GM12873 (cell line): ENCODE measurements at regions not wholly inside any gene's neighbourhood (a gene's known extent, or its start where the extent isn't known, plus 50 kb on each side); places are given as distances from the start of the nearest gene placed in this dataset.

Experiments used
- CTCF ChIP-seq: IDR thresholded peaks from 2 replicates; pipeline ENCODE4 v1.5.1; 2012; ENCODE audit warnings: low read depth, mild to moderate bottlenecking, moderate library complexity, low read length, control low read depth; ENCODE audit not compliant: insufficient read depth; ENCODE audit errors: missing control alignments

DNA sequence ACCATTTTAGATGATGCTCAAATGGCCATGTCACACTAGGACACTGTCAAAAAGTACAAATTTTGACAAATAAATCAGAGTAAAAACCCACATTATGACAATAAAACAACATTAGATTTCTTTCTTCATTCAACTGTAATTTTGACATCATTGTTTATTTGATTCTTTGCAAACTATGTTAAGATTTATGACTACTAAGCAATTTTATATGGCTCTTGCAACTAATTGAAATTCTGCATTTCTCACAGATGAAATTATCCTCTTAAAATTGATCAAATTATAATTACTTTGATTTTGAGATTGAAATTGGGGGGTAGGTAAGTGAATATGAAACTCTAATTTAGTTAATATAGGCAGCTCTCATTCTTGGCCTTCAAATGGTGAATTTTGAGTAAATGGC, 59.8 kb downstream of the ATOH1 start:
- TF ChIP-seq CTCF = no peak

DNA sequence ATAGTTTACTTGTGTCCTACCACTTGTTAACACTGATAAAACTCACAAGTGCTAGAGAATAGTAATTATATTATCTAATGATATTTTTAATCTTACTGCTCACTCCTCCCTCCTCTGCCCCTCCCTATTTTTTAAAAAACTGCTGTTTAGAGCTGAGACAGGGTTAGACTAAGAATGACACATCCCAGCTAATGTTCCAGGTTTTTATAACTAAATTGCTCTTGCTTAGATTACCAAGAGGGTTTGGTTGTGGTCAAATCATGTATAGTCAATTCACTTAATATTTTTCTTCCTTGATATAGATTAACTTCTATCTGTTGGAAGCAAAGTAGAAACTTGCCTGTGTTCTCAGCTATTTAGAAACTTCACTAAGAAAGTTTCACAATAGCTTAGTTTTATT, 60.2 kb downstream of the ATOH1 start:
- no peak for TF ChIP-seq CTCF

DNA sequence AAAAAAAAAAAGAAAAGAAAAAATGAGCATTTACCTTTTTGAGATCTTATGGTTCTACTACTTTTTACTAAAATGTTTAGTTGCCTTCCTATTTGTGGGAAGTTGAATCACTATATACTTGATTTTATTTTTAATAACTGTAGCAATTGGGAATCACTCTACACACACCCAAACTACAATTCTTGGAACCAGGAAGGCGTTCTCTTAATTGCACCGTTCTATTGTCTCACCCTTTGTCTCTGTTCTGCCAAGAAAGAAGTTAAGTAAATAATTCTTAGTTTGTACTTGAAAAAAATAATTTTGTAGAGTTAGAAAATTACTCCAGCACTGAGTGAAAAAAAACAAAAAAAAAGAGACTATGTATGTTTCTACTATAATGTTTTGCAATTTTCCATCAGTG, 62.7 kb downstream of the ATOH1 start:
- TF ChIP-seq CTCF = no peak

DNA sequence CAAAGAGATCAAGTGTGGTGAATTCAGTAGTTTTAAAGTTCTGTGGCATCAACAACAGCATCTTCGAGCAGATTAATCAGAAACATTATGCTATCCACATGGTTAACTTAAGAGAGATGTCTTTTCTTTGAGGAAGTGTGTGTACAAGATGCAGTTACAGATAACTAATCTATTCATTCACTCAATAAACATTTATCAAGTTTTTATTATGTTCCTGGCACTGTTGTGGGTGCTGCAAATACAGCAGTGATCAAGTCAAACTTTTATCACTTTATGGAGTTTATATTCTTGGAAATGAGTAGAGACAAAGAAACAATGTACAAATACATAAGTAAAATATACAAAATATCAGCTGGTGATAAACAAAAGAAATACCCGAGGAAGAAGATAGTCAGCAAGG, 66.4 kb downstream of the ATOH1 start:
- no peak for TF ChIP-seq CTCF

DNA sequence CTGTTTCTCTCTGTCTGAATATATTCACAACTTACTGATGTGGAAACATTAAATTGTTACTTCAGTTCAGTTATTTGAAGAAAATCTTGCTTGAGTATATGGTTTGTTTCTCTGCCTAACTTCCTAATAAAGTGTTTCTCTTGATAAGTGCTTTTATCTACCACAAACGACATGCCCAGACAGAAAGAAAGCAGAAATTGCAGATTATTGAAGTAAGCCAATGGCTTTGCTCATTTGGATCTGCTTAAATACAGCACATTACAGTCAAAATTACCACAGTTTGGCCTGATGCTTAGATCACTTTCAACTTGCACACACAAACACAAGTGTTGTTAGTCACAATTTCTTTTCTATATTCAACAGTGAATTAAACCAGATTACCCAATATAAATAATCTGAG, 68.0 kb downstream of the ATOH1 start:
- no peak for TF ChIP-seq CTCF

DNA sequence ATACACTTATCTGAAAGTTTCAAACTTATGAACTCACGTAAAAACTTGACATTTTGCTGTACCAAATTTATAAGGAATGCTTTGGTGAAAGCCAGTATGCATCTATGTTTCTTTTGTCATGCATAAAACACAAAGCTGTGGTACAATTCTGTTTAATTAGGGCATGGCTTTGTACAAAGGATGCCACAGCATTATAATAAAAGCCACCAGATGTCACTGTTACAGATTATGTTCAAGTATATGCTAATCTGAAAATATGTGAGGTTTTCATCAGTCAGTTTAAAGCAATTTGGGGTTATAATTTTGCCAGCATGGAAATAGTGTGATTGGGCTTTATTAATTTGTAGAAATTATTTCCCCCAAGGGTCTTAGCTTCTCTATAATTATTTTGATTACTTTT, 69.0 kb downstream of the ATOH1 start:
- peak; percentile 37 for TF ChIP-seq CTCF

- no peak for TF ChIP-seq CTCF
Observed at GRCh38 chr4:93908778-93909177, 80.2 kb downstream of the ATOH1 start.

GRCh38 chr4:93911671-93912070, 83.1 kb downstream of the ATOH1 start:
- no peak for TF ChIP-seq CTCF
